HCT116 (cell line): ENCODE measurements at regions not wholly inside any gene's neighbourhood (a gene's known extent, or its start where the extent isn't known, plus 50 kb on each side); places are given as distances from the start of the nearest gene placed in this dataset.
"Not testable (repeated sequence)": the region's sequence is repeated elsewhere in the genome, so short reads cannot be mapped to it uniquely, and the experiment has no call there.

ENCODE experiments used
- FOSL1 ChIP-seq: IDR thresholded peaks from 2 replicates; pipeline ENCODE4 v1.6.1; 2012; ENCODE audit warnings: low read depth
- ZFX ChIP-seq: fragments of 450-650 bp; IDR thresholded peaks from 2 replicates; pipeline ENCODE4 v1.6.1; 2017
- TF ChIP-seq, protein P1 (sequence below), 3 experiments: fragments of 200-600 bp in 1 of 3; sonication (generic) in 1 of 3; IDR thresholded peaks in 2 of 3; conservative IDR thresholded peaks in 1 of 3; 2 replicates each; pipeline ENCODE4 v1.5.1; 2012 to 2017; ENCODE audit warnings: low read depth in 2 of 3, low read length in 2 of 3, antibody characterized with exemption in 1 of 3, borderline replicate concordance in 1 of 3, control low read depth in 1 of 3, mild to moderate bottlenecking in 1 of 3, mixed read lengths in 1 of 3, mixed run types in 1 of 3, moderate library complexity in 1 of 3; ENCODE audit not compliant: insufficient read depth in 1 of 3

GRCh38 chr4:49320725-49321410 is 334.8 kb downstream of the CWH43 start:
- TF ChIP-seq, protein P1, sequence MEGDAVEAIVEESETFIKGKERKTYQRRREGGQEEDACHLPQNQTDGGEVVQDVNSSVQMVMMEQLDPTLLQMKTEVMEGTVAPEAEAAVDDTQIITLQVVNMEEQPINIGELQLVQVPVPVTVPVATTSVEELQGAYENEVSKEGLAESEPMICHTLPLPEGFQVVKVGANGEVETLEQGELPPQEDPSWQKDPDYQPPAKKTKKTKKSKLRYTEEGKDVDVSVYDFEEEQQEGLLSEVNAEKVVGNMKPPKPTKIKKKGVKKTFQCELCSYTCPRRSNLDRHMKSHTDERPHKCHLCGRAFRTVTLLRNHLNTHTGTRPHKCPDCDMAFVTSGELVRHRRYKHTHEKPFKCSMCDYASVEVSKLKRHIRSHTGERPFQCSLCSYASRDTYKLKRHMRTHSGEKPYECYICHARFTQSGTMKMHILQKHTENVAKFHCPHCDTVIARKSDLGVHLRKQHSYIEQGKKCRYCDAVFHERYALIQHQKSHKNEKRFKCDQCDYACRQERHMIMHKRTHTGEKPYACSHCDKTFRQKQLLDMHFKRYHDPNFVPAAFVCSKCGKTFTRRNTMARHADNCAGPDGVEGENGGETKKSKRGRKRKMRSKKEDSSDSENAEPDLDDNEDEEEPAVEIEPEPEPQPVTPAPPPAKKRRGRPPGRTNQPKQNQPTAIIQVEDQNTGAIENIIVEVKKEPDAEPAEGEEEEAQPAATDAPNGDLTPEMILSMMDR (IDR thresholded peaks at IDR 0.05 in 2 of 3, conservative IDR thresholded peaks at IDR 0.05 in 1 of 3; ENCODE audit: borderline replicate concordance in 1 of 3, insufficient read depth in 1 of 3, low read depth in 2 of 3, low read length in 2 of 3) = not testable (repeated sequence)
- not testable (repeated sequence) for TF ChIP-seq ZFX, FOSL1
